C4-2B (cell line): ENCODE measurements at regions not wholly inside any gene's neighbourhood (a gene's known extent, or its start where the extent isn't known, plus 50 kb on each side); places are given as distances from the start of the nearest gene placed in this dataset.
A peak's percentile ranks its signal among the peaks of the same experiment; 100 is the strongest.
"Not testable (repeated sequence)": the region's sequence is repeated elsewhere in the genome, so short reads cannot be mapped to it uniquely, and the experiment has no call there.

Experiments used
- H3K27ac ChIP-seq: fragments of 450-650 bp; 2 replicates; pipeline ENCODE4 v1.5.1; 2017
- ZFX ChIP-seq: fragments of 450-650 bp; IDR thresholded peaks from 2 replicates; pipeline ENCODE4 v1.6.1; 2017
- TF ChIP-seq, protein P1 (sequence below): fragments of 450-650 bp; conservative IDR thresholded peaks from 2 replicates; pipeline ENCODE4 v1.5.1; 2017; ENCODE audit warnings: mild to moderate bottlenecking

- TF ChIP-seq ZFX = no peak
- TF ChIP-seq, protein P1, sequence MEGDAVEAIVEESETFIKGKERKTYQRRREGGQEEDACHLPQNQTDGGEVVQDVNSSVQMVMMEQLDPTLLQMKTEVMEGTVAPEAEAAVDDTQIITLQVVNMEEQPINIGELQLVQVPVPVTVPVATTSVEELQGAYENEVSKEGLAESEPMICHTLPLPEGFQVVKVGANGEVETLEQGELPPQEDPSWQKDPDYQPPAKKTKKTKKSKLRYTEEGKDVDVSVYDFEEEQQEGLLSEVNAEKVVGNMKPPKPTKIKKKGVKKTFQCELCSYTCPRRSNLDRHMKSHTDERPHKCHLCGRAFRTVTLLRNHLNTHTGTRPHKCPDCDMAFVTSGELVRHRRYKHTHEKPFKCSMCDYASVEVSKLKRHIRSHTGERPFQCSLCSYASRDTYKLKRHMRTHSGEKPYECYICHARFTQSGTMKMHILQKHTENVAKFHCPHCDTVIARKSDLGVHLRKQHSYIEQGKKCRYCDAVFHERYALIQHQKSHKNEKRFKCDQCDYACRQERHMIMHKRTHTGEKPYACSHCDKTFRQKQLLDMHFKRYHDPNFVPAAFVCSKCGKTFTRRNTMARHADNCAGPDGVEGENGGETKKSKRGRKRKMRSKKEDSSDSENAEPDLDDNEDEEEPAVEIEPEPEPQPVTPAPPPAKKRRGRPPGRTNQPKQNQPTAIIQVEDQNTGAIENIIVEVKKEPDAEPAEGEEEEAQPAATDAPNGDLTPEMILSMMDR = no peak
Observed at GRCh38 chr11:134598368-134598767, 186.3 kb upstream of the B3GAT1 start.

GRCh38 chr11:134597452-134597851 lies 185.4 kb upstream of the B3GAT1 start:
- TF ChIP-seq, protein P1 = no peak
- TF ChIP-seq ZFX = no peak
- H3K27ac ChIP-seq = no peak overlapping the region

More at GRCh38 chr11:134598368-134598767, 186.3 kb upstream of the B3GAT1 start:
- H3K27ac ChIP-seq = no peak overlapping the region

- no peak for TF ChIP-seq ZFX
- TF ChIP-seq, protein P1 = no peak
- H3K27ac ChIP-seq = no peak overlapping the region
Observed at GRCh38 chr11:134596404-134596803, 184.4 kb upstream of the B3GAT1 start.

DNA sequence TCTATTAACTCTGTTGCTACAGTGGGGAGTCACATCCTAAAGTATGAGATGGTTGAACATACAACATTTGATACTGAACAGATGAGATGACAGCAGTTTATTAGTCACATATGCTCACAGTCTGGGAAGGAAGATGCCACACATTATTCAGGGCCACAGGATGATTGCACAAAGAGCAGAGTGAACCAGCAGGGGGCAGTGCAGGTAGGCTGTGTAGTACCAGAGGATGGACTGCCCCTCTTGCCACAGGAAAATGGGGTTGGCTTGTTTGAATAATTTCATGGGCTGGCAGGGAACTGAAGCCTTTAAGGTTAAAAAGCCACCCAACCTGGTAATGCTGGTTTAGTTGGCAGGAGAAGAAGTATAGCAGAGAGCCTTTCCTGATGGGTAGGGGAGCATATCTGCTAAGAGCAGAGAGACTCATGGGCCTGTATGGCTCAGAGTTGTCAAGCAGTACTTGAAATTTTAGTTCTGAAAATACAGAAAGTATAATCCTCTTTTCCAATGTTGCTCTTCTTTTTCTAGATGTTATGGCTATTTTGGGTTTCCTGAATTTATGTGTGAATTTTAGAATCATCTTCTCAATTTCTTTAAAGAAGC lies 180.4 kb upstream of the B3GAT1 start:
- no peak for TF ChIP-seq ZFX
- TF ChIP-seq, protein P1 = peak; percentile 90
- H3K27ac ChIP-seq = no peak overlapping the region

- H3K27ac ChIP-seq = no peak overlapping the region
- TF ChIP-seq, protein P1 = no peak
- TF ChIP-seq ZFX = no peak
Observed at GRCh38 chr11:134591338-134591737, 179.3 kb upstream of the B3GAT1 start.

DNA sequence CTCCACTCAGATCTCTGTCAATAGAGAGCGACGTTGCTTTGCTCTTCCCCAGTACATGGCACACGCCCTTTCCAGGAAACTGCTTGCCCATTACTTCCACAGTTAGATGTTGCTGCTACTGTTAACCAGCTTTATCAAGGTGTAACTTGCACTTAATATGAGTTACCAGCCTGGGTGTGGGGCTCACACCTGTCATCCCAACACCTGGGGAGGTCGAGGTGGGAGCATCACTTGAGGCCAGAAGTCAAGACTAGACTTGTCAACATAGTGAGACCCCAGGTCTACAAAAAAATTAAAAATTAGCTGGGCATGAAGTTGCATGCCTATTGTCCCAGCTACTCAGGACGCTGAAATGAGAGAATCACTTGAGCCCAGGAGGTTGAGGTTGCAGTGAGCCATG lies 177.1 kb upstream of the B3GAT1 start:
- TF ChIP-seq ZFX = no peak
- TF ChIP-seq, protein P1 = no peak
- H3K27ac ChIP-seq = no peak overlapping the region

DNA sequence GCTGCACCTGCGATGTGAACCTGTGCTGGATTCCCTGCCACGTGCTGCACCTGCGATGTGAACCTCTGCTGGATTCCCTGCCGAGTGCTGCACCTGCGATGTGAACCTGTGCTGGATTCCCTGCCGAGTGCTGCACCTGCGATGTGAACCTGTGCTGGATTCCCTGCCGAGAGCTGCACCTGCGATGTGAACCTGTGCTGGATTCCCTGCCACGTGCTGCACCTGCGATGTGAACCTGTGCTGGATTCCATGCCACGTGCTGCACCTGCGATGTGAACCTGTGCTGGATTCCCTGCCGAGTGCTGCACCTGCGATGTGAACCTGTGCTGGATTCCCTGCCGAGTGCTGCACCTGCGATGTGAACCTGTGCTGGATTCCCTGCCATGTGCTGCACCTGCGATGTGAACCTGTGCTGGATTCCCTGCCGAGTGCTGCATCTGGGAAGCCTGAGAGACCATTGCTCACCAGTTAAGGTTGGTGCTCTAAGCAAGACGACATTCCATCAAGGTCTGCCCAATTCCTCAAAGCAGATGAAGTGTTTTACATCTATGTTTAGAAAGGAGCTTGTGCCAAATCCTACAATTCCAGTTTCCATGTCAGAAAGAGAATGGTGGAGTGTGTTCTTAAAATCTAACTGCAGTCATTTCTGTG lies 176.5 kb upstream of the B3GAT1 start:
- H3K27ac ChIP-seq = not testable (repeated sequence)

DNA sequence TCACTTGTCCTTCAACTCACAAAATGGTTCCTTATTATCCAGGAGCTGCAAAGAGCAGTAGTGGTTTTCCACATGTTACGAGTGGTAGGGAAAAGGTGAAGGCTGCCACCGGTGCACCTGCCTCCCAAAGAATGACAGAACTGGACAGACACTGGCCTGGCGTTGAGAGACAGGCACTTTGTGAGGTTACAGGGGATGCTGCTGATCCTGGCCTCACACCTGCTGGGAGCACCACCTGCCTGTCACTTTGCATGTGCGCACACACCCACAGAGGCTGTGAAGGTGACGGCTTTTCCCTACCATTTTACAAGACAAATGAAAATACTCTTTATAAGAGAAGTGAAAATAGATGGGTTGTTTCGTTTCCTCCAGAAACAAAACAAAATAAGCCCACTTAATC lies 175.3 kb upstream of the B3GAT1 start:
- H3K27ac ChIP-seq = no peak overlapping the region
- TF ChIP-seq ZFX = no peak
- TF ChIP-seq, protein P1 = no peak
